G401.6 (cell line): ENCODE measurements at regions not wholly inside any gene's neighbourhood (a gene's known extent, or its start where the extent isn't known, plus 50 kb on each side); places are given as distances from the start of the nearest gene placed in this dataset.
"Not testable (repeated sequence)": the region's sequence is repeated elsewhere in the genome, so short reads cannot be mapped to it uniquely, and the experiment has no call there.

Experiments
- FAIRE-seq: peaks from 2 replicates; lab custom pipeline; 2012; peaks lifted over from hg19 to GRCh38; lab: Jason Lieb, UNC

GRCh38 chr7:17558558-17559332 lies 260.3 kb downstream of the AHR start:
- FAIRE-seq: no peak

- no peak for FAIRE-seq
Measured at GRCh38 chr7:17559388-17559787, 260.9 kb downstream of the AHR start.

DNA sequence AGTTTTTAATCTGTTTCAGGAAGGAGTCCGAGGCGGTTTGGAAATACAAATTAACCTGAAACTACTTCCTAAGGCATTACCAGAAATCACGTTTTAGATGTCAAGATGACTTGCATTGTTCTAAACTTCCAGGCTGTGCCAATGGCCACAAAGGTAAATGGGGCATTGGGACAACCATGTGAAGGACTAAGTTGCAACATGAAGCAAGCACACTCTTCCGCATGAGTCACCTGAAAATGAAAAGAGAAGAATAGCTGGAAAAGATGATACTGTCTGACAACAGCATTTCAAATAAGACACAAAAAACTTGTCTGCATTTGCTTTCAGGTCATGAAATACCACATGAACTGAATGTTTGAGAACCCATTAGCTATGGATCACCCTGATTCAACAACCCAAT lies 262.1 kb downstream of the AHR start:
- FAIRE-seq: no peak

GRCh38 chr7:17560966-17561365 lies 262.5 kb downstream of the AHR start:
- FAIRE-seq: no peak

GRCh38 chr7:17564678-17565212 lies 266.3 kb downstream of the AHR start:
- FAIRE-seq: no peak

GRCh38 chr7:17580141-17580540 lies 281.7 kb downstream of the AHR start:
- no peak for FAIRE-seq

DNA sequence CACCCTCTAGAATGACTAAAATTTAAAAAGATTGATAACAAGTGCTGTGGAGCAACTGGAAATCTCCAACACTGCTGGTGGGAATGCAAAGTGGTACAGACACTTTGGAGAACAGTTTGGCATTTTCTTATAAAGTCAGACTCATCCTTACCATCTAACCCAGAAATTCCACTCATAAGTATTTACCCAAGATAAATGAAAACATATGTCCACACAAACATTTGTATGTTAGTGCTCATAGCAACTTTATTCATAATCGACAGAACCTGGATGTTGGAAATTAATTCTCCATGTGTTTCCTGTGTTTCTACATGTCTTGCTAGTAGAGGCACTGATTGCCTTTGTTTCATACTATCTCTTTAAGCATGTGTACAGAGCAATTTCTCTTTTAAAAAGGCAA lies 282.4 kb downstream of the AHR start:
- FAIRE-seq: no peak

- FAIRE-seq: no peak
Measured at GRCh38 chr7:17581301-17581700, 282.8 kb downstream of the AHR start.

GRCh38 chr7:17582696-17583095 lies 284.2 kb downstream of the AHR start:
- not testable (repeated sequence) for FAIRE-seq

GRCh38 chr7:17583786-17584185 lies 285.3 kb downstream of the AHR start:
- no peak for FAIRE-seq

DNA sequence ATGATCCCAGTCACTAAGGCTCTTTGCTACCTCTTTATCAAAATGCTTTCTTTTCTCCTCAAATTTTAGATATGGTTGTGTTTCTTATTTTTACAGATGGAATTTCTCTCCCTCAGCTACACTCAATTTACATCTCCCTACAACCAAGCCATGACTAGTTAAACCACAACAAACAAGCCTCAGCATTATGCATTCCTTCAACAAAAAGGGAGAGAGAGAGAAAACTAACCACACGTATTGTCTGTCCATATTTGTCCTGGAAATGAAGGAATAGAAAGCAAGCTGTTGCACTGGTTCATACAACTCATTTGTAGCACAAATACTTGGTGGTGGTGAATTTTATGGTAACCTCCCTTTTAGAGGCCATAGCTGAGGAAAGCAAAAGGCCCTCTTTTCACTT lies 286.4 kb downstream of the AHR start:
- no peak for FAIRE-seq

DNA sequence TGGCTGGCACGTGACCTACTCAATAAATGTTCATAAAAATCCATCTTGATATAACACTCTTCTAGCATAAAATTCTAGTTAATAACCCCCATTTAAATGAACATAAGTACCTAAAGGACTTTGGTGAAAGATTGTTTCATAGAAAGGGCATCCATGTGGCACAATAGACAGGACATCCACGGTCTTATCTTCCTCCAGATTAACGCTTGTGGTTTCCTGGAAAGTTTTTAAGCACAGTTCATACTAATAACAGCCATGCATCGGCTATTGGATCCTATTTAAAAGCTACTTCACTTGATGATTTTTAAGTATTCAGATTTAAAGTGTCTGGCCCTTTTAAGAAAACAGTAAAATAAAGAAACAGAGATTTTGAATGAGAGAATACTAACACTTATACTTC lies 288.3 kb downstream of the AHR start:
- FAIRE-seq: no peak

DNA sequence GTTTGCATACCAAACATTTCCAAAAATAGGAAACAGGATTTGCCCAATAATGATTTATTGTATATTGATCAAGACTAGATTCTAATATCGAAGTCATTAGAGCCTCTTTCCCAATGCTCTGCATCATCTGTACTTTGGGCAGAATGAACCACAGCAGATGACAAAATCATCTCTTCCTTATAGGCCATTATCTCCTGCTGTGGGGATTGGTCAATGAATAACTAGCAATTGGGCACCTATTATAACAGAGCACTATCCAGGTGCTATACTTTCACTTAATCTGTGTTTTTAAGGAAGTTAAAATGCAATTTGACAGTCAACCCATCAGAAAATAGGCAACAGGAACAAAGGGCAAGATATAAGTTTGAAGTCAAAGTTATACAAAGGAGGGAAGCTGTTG lies 290.3 kb downstream of the AHR start:
- FAIRE-seq: no peak

- no peak for FAIRE-seq
Measured at GRCh38 chr7:17589671-17590070, 291.2 kb downstream of the AHR start.

- no peak for FAIRE-seq
Measured at GRCh38 chr7:17590221-17590620, 291.8 kb downstream of the AHR start.

DNA sequence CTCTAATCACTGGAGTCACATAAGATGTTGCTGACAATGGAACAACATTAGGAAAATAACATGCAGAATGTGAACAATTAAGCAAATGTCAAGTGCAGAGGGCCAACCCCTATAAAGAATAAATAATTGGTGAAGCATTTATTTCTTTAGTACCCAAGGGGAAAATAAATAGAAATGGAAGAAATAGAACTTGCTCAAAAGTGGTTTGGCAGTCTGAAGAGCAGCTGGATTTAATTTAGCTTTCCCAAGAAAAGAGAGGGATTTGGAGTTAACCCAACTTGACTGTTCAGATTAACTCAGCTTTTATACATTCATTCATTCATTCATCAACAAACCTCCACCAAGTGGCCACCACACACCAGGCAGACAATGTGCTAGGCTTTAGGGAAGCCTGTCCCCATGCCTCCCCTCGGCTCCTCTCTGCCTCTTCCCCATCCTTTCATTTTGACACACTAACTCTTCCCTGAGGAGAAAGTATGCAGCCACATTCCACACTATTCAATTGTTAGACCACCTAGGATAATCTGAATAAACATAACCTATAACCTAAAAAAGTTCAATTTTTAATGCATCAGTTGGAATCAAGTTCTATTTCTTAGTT lies 295.5 kb downstream of the AHR start:
- no peak for FAIRE-seq

- no peak for FAIRE-seq
Measured at GRCh38 chr7:17595546-17595945, 297.1 kb downstream of the AHR start.

GRCh38 chr7:17598305-17598704 lies 299.9 kb downstream of the AHR start:
- no peak for FAIRE-seq

DNA sequence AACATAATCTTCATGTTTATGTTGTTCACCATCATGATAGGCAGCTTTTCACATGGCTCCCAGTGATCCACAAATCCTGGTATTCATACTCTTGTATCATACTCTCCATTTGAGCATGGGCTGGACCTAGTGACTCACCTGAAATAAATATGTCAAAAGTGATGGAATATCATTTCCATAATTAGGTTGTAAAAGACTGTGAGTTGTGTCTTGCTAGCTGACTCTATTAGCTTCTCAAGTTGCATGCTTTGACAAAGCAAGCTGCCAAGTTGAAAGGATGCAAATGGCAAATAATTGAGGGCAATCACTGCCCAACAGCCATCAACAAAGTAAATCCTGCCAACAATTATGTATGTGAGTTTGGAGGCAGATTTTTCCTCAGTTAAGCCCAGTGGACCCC lies 300.4 kb downstream of the AHR start:
- FAIRE-seq: no peak

DNA sequence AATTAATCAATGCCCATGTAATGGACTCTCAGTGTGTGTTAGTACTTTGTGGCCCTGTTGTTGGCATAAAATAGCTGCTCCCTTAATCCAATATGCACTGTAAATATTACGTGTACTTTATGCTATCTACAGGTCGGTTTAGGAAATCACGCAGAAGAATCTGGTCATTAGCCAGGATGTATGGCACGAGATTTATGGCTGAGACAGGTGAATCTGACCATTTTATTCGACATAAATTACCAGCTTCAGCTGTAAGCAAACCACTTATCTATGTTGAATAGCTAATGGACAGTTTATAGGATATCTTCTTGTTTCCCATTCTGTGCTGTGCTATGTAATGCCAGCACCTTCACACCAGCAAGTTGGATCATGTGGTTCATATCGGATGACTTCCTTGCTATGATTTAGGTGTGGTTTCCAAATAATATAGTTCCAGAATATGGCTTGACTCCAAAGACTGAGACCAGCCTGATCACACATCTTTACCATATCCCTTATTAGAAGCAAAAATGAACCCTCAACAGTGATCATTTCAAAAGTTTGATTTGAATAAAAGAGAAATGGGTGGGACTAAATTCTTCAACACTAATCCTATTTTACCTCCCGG lies 301.4 kb downstream of the AHR start:
- no peak for FAIRE-seq

DNA sequence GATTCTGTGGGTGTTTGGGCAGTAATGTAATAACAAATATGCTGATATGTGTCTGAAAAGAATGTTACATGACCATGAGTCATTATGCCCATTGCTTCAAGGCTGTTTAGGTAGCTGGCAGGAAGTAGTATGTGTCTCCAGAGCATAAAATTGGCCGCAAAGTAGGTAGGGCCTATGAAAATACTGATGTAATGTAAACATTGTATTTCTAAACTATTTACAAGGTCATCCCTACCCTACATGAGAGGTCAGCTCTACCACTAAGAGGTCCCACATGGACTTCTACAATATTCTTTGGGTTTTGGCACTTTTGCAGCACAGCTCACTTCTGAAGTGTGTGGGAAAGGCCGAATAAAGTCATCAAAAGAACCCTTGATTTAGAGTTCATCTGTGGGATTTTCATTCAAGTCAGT lies 301.9 kb downstream of the AHR start:
- FAIRE-seq: no peak

- no peak for FAIRE-seq
Measured at GRCh38 chr7:17601921-17602320, 303.5 kb downstream of the AHR start.

DNA sequence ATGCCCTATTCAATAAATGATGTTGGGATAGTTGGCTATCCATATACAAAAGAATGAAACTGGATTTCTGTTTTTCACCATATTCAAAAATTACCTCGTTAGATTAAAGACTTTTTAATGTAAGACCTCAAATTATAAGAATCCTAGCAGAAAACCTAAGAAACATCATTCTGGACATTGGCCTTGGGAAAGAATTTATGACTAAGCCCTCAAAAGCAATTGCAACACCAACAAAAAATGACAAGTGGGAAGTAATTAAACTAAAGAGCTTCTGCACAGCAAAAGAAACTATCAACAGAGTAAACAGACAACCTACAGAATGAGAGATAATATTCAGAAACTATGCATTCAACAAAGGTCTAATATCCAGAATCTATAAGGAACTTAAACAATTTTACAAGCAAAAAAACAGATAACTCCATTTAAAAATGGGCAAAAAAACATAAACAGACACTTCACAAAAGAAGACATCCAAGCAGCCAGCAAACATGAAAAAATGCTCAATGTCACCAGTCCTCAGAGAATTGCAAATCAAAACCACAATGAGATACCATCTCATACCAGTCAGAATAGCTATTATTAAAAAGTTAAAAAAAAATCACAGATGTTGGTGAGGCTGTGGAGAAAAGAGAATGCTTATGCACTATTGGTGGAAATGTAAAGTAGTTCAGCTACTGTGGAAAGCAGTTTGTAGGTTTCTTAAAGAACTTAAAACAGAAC lies 309.8 kb downstream of the AHR start:
- FAIRE-seq: no peak
